Myocyte (in vitro differentiated cells): ENCODE measurements at regions not wholly inside any gene's neighbourhood (a gene's known extent, or its start where the extent isn't known, plus 50 kb on each side); places are given as distances from the start of the nearest gene placed in this dataset.

Experiments used
- DNase-seq: peaks from one replicate; pipeline ENCODE4 v3.0.0-alpha.2; 2012; ENCODE audit warnings: low read depth

DNA sequence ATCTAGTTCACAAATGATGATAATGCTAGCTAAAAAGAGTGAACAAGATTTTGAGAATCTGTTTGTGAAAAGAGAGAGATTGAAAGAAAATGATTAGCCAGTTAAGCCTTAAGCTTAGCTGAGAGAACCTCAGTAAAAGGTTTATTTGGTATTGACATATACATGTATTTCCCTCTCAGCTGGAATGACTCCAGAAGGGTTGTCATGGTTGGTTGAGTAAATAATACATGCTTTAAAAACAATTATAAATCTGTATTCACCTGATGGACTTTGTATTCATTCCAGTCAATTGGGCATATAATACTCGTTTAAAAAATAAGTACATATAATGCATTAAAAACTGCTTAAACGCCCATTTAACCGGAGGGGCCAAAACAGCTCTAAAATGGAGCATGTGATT is 181.4 kb downstream of the GRB14 start:
- DNase-seq = no peak

DNA sequence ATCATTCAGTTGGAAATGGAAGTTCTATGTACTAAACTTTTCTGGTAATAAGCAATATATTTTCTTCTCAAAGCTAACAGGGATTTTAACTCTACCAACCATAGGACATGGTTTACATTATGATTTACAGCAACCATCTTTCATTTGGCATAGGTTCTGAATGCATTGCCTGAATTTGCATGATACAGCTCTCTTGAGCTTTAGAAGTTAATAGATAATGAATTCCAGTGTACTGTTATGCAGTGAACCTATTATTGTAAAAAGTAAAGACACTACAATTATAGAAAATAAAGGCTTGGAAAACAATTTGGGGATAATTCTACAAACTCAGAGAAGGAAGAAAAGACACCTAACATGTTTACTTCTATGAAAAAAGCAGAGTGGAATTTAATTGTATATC is 182.0 kb downstream of the GRB14 start:
- no peak for DNase-seq

DNA sequence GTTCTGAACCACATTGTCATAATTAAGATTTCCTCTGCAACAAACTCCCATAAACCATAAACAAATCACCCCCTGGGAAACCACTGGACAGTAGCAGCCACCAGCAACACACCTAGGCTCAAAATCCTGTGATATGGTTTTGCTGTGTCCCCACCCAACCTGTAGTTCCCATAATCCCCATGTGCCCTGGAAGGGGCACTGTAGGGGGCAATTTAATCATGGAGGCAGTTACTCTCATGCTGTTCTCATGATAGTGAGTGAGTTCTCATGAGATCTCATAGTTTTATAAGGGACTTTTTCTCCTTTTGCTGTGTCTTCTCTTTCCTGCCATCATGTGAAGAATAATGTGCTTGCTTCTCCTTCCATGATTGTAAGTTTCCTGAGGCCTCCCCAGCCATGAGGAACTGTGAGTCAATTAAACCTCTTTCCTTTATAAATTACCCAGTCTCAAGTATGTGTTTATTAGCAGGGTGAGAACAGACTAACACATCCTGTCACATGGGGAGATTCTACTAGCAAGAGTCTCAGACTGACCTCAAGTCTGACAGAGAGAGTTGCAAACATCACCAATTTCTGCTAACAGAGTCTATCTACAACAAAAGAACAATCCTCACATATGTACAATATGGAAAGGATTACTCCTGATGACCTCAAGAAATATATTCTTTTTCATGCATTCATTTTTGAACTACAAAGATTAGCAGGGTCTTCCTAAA is 182.6 kb downstream of the GRB14 start:
- no peak for DNase-seq

DNA sequence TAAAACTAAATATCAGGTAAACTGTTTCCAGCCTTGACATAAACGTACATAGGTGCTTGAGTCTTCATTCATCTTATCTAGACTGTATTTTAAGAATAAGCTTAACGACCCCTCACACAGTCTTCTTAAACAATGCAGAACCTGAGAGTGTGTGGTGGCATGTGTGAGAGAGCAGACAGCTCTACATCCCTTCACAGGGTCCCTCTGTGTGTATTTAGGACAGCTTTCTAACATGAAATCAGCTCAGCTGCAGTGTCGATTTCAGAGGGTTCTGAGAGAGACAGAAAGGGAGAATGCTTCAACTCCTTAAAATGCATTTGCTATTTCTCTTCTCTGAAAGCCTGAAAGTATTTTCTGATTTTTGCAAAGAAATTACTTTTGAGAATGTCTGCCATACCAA is 185.2 kb downstream of the GRB14 start:
- no peak for DNase-seq

DNA sequence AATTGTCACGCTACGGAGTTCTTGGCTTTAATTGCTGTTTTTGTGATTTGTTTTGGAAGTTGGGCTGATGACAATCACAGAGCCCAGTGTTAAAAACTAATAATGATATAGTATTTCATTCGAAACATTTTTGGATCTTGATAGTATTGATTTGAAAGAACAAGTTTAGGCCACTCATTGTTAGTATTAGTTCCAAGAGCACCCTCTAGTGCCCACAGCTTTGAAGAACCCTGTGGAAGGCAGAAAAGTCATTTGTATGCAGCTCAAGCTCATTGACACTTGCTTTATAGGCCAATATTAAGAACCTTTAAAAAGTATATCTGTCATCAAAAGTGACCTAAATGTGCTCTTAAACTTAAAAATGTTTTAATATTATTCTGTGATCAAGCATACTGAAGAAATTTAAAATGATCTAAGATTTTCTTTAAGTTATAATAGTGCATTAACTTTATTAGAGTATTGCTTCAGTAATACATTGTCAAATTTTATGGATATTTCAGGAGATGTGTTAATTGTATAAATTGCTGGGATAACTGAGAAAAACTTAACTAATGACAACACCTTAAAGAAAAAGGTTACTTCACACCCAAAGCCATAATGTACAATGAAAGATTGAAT is 191.0 kb downstream of the GRB14 start:
- DNase-seq = peak; percentile 67

DNA sequence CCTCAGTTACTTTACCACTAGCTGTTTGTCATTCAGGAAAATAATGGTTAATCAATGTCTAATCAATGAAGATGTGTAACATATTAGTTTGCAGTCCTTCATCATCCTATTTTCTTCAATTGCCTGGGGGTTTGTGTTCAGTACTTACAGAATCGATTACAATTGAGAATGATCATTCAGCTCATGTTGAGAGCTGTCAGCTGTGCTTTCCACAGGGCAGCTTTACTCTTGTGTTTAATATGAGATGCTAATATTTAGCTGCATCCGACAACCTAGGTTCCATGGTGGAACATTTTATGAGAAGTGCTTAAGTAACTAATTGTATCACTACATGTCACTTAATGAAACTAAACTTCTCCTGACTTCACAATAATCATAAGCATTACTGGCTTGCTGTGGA is 191.9 kb downstream of the GRB14 start:
- no peak for DNase-seq

DNA sequence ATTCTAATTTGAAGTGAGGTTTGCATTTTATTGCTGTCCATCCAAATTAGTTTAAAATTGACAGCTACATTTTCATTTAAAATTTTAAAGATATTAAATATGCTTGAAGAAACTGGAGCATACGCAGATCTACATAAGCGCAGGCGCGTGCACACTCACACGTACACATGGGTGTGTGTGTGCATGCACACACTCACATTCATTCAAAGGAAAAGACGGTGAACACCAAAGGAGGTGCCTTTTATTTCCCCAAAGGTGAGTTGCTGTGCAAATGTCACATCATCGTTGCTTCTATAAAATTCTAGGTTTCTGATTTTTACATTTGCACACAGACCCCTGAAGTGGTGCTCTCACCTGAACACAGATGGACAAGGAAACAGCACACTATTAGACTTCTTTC is 194.2 kb downstream of the GRB14 start:
- DNase-seq = no peak

DNA sequence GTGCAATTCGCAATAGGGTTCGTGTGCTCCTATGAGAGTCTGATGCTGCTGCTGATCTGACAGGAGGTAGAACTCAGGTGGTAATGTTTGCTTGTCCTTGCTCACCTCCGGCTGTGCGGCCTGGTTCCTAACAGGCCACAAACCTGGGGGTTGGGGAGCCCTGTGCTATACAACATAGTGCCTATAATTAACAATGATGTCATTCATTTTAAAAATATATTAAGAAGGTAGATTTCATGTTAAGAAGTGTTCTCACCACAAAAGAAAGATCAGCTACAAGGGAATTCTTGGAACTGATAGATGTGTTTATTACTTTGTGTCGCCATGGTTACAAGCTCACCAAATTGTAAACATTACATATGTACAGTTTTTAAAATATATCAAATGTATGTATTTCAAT is 200.5 kb downstream of the GRB14 start:
- no peak for DNase-seq

DNA sequence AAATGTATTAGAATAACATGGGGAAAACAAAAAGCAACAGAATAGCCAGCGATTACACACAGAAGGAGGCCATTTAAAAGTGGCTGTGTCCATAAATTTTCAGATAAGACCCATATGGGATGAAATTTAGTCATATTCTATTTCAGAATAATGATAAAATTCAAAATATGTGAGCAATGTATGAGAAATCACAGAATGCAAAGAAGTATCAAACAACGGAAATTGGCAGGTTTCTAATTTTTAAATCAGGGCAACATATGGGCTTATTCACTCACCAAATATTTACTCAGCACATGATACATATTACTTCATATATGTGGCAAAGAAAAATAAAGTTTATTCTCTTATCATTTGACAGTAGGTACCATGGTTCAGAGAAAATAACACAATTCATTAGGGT is 208.5 kb downstream of the GRB14 start:
- DNase-seq = no peak

DNA sequence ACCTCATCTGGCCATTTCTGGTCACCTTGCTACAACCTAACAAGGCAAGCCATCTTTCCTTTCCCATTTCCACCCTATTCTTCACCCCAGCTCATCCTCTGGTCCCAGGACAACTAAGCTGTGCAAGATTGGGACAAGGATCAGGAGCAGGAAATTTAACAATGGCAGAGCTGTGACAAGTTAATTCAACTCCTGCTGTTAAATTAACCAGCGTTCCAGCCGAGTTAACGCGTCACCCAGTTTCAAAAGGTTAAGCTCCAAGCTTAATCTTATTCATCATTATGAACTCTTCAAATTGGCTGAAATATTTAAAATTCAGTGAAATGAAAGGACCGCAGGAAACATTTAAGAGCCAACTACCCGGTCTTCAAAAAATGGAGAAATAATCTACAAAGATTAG is 231.9 kb downstream of the GRB14 start:
- DNase-seq = no peak

DNA sequence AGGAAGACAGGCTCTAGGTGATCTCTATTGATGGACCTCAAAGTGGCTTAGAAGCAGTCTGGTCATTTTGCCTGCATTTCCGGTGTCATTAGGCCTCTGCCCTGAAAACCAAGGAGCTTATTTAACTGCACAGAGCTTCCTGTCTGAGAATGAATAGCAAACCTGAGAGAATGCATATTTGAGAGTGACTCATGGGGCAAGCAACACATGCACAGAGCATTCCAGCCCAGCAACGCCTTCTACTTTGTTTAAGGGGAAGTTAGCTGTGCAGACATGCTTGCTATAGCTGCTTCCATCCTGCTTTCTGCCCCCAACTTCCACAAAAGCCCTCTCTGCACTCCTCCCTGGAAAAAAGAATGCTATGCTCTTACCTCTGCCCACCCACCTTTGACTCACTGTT is 232.8 kb downstream of the GRB14 start:
- DNase-seq = peak; percentile 52

DNA sequence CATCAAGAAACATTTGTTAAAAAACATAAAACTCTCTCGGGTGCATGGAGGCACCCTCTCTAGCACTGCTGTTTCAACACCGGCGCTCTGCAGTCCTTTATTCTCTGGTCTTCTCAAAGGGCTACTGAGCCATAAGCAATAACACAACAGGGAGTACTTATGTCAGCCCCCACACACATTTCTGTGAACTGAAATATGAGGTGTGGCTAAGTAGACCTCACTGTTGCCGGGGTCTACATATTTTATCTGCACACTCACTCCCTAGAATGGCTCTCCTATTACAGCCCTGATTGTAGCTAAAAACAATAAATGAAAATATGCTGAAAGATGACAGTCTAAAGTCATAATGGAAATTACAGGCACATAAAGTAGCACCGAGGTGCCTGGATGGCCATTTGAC is 235.1 kb downstream of the GRB14 start:
- no peak for DNase-seq

DNA sequence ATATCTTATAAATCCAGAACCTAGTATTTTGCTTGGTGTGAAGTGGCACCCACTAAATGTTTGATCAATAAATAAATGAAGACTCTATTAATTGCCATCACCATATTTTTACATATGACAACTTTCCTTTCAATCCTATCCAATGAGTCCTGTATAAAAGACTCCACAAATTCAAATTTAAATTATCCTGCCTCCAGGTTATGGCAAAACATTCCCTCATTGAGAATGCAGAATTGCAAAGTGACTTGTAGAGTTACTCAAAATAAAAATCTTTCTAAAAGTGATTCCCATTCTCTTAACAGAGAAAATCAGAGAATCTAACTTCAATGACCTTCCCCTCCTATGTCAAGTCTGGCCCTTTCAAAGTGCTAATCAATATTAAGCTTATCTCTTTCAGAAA is 236.8 kb downstream of the GRB14 start:
- DNase-seq = no peak

DNA sequence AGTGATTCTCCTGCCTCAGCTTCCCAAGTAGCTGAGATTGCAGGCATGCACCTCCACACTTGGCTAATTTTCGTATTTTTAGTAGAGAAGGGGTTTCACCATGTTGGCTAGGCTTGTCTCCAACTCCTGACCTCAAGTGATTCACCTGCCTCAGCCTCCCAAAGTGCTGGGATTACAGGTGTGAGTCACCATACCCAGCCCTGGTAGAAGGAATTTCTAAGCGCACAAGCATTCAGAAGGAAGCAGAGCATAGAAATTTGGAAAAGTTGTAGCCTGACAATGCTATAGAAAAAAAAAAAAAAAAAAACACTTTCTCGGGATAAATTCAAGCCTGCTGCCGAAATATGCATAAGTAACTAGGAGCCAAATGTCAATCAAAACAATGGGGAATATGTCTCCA is 249.4 kb downstream of the GRB14 start:
- DNase-seq = no peak

DNA sequence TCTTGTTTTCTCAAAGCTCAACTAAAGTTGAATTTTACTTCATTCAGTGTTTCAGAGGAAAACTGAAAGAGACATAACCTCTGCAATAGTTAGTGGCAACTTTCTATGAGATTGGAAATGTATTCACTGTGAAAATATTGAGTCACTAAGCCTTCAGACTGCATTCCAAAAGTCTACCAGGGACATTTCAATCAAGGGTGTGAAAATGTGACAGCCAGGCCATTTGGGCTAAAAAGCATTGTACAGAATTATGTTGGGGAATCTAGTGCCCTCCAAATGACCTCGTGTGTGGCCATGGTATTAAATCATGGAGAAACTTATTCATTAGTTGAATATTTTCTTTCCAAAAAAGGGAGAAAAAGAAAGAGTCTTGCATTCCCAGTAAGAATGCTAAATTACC is 251.9 kb downstream of the GRB14 start:
- no peak for DNase-seq

DNA sequence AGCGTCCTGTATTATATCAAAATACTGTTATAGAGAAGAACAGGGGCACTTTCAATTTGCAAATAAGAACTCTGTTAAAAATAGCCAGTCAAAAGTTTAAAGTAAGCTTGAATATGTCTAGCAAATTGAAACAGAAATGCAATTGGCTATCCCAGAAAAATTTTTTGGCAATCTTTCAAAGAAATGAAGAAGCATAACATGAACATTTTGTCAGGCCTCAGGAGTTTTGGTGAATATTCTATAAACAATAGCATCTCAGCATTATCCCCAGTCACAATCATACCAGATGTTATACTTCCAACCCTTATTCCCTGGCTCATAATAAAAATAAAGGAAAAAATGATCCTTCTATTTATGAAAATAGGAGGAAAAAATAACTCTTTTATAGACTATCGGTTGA is 252.4 kb downstream of the GRB14 start:
- DNase-seq = no peak

DNA sequence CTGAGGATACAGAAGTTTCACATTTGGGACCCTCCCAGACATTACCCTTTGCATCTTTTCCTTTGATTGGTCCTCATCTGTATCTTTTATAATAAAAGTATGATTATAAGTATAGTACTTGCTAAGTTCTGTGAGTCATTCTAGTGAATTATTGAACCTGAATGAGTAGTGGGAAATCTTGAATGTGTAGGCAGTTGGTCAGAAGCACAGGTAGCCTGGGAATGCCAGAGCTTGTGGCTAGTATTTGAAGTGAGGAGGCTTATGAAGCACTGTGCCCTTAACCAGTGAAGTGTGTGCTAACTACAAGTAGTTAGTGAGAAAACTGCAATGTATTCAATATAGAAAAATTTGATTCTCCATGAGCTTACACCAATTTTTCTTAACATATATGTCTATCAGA is 257.6 kb downstream of the GRB14 start:
- DNase-seq = no peak

DNA sequence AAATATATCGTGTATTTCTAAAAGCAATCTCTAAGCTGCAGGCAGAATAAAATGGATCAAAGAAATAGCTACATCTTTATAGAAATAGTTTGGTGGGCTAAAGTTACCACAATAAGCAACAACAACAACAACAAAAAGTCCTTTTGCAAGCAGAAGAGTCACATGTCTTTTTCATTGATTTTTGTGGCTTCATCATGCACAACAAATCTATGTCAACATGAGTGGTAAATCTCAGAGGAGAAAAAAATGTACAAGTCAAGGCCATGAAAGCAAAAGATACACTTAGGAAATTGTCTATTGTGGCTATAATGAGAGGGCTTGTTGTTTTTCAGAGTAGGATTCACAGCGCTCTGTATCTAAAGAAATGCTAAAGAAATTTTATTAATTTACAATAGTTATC is 269.7 kb downstream of the GRB14 start:
- no peak for DNase-seq

DNA sequence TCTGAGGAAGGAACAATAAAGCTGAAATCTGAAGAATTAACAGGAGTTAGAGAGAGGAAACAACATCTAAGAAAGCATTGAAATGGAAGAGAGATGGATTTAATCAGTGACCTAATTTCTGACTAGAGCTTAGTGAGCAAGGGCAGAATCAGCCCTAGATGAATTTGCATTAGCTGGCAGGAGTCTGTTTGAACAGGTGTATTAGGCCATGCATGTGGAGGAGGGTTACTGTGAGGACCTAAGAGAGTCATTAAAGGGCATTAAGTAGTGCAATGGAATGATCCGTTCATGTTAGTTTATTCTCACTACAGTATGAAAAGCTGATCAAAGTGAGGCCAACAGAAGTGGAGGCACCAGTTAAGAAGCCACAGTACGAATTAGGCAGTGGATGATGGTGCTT is 285.3 kb downstream of the GRB14 start:
- DNase-seq = no peak

DNA sequence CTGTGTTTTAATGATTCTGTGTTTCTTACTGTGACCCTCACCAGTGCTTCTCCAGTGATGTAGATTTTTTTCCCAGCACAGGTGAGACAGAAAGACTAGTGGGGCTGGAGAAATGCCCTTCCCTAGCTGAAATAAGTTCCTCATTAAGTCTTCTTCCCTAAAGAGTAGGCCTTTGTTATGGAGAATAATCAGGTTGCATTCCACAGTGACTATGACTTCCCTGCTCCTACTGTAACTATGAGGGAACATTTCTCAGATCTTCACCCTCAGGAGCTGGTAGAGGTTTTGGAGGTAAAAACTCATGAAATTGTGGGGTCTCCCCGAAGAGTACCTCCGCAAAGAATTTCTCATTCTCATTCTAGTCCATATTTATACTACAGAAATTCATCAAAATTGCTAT is 286.2 kb downstream of the GRB14 start:
- DNase-seq = no peak

DNA sequence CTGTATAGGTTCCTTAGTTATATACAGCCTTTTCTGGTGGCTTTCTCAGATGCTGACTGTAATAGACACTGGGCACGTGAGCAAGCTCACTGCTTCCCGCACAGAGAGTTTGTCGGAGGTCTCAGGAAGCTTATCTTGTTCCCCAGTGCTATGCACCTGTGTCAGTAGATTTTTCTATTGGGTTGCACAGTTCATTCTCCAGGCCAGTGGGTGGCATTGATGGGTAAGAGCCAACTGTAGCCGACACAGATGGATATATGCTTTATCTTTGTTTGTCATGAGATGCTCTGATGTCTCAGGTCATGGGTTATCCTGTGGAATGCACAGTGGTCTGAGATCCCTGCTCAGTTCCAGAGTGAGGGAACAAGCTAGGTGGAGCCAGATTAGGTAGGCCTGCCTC is 293.0 kb downstream of the GRB14 start:
- DNase-seq = no peak

DNA sequence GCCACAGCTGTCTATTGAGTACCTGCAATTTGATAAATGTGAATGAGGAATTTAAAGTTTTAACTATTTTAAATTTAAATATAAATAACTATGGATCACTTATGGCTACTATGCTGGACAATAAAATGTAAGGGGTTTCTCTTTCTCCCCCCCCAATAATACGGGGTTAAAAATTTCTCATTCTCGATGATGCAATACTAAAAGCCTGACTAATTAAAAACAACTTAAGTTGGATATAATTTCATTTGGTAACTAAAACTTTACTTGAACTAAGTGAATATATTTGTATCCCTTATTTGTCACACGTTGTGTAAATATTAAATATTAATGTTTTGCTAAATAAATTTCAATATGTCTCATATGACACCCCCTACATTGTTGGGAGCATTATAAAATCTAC is 297.3 kb downstream of the GRB14 start:
- no peak for DNase-seq

DNA sequence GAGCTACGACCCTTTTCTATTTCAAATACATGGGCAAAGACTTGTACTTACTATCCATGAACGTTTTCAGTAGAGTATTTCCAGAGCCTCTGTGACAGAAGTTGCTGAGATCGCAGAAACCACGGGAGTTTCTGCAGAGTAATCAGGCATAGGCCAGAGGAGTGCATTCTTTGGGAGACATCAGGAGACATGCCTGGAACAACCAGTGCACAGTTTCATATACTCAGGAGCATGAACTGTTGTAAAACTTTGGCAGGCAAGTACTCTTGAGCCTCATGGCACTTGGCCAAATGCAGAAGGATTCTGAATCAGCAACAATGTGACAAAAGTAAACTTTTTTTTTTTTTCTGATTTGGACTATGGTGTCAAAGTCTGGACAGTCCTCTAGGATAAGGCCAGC is 307.1 kb downstream of the GRB14 start:
- DNase-seq = peak; percentile 60

DNA sequence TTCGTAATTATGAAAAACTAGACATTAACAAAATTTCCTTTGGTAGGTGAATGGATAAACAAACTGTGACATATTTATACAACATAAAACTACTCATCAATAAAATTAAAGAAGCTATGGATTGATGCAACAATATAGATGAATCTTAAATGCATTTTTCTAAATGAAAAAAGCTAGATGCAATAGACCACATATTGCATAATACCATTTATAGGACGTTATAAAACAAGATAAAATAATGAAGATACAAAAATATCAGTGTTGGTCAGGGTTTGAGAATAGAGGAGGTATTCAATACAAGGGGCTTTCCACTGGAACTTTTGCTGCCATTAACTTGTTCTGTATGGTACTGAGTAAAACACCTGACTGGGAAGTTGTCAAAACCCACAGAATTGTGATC is 314.4 kb downstream of the GRB14 start:
- no peak for DNase-seq
